ENCODE measurements at regions not wholly inside any gene's neighbourhood (a gene's known extent, or its start where the extent isn't known, plus 50 kb on each side); places are given as distances from the start of the nearest gene placed in this dataset.

DNA sequence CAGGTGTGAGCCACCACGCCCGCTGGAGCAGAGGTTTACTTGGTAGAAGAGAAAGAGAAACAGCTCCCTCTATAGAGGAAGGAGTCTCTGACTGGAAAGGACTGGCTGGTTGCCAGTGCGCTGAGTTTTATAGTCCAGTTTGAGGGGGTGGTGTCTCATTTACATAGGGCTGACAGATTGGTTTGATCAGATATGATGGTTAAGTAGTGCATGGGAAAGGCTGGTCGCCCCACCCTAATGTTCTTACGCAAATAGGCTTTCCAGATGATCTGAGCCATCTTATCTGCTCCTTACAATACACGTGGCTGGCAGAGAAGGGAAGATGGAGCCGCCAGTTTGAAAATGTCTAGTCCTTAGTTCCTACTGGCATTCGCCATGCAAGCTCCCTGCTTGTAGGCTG, 439.5 kb downstream of the NAF1 start (continued):
- TF ChIP-seq, protein P1, sequence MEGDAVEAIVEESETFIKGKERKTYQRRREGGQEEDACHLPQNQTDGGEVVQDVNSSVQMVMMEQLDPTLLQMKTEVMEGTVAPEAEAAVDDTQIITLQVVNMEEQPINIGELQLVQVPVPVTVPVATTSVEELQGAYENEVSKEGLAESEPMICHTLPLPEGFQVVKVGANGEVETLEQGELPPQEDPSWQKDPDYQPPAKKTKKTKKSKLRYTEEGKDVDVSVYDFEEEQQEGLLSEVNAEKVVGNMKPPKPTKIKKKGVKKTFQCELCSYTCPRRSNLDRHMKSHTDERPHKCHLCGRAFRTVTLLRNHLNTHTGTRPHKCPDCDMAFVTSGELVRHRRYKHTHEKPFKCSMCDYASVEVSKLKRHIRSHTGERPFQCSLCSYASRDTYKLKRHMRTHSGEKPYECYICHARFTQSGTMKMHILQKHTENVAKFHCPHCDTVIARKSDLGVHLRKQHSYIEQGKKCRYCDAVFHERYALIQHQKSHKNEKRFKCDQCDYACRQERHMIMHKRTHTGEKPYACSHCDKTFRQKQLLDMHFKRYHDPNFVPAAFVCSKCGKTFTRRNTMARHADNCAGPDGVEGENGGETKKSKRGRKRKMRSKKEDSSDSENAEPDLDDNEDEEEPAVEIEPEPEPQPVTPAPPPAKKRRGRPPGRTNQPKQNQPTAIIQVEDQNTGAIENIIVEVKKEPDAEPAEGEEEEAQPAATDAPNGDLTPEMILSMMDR (conservative IDR thresholded peaks at IDR 0.05; ENCODE audit: low read depth in 2 of 2), result peak in 1 of 2 experiments; percentile 41; a peak in 3 of 4 replicates
- TF ChIP-seq NANOG (IDR thresholded peaks at IDR 0.05; ENCODE audit: borderline replicate concordance), result no peak
- TF ChIP-seq STAT1 (IDR thresholded peaks at IDR 0.05; ENCODE audit: unreplicated experiment), result no peak
- no peak for TF ChIP-seq EZH2phosphoT487 (IDR thresholded peaks at IDR 0.05; ENCODE audit: unreplicated experiment)

DNA sequence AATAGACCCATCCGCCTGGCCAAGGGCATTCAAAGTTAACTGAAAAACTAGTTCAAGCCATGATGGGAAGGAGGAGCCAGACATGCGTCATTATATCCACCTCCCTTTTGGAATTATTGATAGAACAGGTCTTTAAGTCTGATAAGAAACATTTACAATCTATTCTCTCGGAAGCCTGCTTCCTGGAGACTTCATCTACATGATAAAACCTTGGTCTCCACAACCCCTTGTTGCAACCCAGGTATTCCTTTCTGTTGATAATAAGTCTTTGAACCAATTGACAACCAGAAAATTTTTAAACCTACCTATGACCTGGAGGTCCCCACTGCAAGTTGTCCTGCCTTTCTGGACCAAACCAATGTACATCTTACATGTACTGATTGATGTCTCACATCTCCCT, 451.3 kb downstream of the NAF1 start:
- Histone ChIP-seq H4K20me1 (replicated peaks; ENCODE audit: insufficient read depth) (no peaks in the 10 kb centered on the region), H3K36me3 (ENCODE audit: insufficient read depth) (no peaks in the 10 kb centered on the region), H3K4me1 (ENCODE audit: insufficient read depth) (no peaks in the 10 kb centered on the region), H3K9me2 (ENCODE audit: insufficient read depth) (no peaks in the 10 kb centered on the region), H2AFZ (no peak overlapping the region), H3K27me3 (ENCODE audit: insufficient read depth) (no peaks in the 10 kb centered on the region), H3K4me3 (no peak overlapping the region), H3K4me2 (peak overlapping the region; percentile 16; the same call in 1 of the 2 replicates), H3F3A (replicated peaks; ENCODE audit: low read depth) (no peaks in the 10 kb centered on the region), H3K27ac (ENCODE audit: low read depth) (no peak overlapping the region), H3K79me2 (replicated peaks; ENCODE audit: insufficient read depth) (no peaks in the 10 kb centered on the region)
- ATAC-seq, result no peak
- peak; percentile 6 for DNase-seq (ENCODE audit: low spot score)
- H3K4me1 Mint-ChIP-seq, result peaks cover 15% of the 10 kb centered on the region
- peaks cover 3% of the 10 kb centered on the region for H3K27me3 Mint-ChIP-seq (ENCODE audit: insufficient read depth, low read depth, poor library complexity)
- peaks cover 31% of the 10 kb centered on the region for H3K36me3 Mint-ChIP-seq (ENCODE audit: low read depth)
- H3K4me3 Mint-ChIP-seq, result no peak overlapping the region
- peaks cover 32% of the 10 kb centered on the region for H3K9me3 Mint-ChIP-seq
- H3K27ac Mint-ChIP-seq, result no peak overlapping the region
- TF ChIP-seq STAT1 (IDR thresholded peaks at IDR 0.05; ENCODE audit: unreplicated experiment), result no peak
- no peak for TF ChIP-seq ZNF114 (CRISPR knock-in tag; IDR thresholded peaks at IDR 0.05)
- TF ChIP-seq, protein P2, sequence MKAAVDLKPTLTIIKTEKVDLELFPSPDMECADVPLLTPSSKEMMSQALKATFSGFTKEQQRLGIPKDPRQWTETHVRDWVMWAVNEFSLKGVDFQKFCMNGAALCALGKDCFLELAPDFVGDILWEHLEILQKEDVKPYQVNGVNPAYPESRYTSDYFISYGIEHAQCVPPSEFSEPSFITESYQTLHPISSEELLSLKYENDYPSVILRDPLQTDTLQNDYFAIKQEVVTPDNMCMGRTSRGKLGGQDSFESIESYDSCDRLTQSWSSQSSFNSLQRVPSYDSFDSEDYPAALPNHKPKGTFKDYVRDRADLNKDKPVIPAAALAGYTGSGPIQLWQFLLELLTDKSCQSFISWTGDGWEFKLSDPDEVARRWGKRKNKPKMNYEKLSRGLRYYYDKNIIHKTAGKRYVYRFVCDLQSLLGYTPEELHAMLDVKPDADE (IDR thresholded peaks at IDR 0.05), result no peak
- no peak for TF ChIP-seq POLR2AphosphoS5 (IDR thresholded peaks at IDR 0.05; ENCODE audit: low read depth)
- TF ChIP-seq, protein P3, sequence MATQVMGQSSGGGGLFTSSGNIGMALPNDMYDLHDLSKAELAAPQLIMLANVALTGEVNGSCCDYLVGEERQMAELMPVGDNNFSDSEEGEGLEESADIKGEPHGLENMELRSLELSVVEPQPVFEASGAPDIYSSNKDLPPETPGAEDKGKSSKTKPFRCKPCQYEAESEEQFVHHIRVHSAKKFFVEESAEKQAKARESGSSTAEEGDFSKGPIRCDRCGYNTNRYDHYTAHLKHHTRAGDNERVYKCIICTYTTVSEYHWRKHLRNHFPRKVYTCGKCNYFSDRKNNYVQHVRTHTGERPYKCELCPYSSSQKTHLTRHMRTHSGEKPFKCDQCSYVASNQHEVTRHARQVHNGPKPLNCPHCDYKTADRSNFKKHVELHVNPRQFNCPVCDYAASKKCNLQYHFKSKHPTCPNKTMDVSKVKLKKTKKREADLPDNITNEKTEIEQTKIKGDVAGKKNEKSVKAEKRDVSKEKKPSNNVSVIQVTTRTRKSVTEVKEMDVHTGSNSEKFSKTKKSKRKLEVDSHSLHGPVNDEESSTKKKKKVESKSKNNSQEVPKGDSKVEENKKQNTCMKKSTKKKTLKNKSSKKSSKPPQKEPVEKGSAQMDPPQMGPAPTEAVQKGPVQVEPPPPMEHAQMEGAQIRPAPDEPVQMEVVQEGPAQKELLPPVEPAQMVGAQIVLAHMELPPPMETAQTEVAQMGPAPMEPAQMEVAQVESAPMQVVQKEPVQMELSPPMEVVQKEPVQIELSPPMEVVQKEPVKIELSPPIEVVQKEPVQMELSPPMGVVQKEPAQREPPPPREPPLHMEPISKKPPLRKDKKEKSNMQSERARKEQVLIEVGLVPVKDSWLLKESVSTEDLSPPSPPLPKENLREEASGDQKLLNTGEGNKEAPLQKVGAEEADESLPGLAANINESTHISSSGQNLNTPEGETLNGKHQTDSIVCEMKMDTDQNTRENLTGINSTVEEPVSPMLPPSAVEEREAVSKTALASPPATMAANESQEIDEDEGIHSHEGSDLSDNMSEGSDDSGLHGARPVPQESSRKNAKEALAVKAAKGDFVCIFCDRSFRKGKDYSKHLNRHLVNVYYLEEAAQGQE (IDR thresholded peaks at IDR 0.05; ENCODE audit: unreplicated experiment), result no peak
- no peak for TF ChIP-seq NANOG (IDR thresholded peaks at IDR 0.05; ENCODE audit: borderline replicate concordance)
- TF ChIP-seq, protein P4, sequence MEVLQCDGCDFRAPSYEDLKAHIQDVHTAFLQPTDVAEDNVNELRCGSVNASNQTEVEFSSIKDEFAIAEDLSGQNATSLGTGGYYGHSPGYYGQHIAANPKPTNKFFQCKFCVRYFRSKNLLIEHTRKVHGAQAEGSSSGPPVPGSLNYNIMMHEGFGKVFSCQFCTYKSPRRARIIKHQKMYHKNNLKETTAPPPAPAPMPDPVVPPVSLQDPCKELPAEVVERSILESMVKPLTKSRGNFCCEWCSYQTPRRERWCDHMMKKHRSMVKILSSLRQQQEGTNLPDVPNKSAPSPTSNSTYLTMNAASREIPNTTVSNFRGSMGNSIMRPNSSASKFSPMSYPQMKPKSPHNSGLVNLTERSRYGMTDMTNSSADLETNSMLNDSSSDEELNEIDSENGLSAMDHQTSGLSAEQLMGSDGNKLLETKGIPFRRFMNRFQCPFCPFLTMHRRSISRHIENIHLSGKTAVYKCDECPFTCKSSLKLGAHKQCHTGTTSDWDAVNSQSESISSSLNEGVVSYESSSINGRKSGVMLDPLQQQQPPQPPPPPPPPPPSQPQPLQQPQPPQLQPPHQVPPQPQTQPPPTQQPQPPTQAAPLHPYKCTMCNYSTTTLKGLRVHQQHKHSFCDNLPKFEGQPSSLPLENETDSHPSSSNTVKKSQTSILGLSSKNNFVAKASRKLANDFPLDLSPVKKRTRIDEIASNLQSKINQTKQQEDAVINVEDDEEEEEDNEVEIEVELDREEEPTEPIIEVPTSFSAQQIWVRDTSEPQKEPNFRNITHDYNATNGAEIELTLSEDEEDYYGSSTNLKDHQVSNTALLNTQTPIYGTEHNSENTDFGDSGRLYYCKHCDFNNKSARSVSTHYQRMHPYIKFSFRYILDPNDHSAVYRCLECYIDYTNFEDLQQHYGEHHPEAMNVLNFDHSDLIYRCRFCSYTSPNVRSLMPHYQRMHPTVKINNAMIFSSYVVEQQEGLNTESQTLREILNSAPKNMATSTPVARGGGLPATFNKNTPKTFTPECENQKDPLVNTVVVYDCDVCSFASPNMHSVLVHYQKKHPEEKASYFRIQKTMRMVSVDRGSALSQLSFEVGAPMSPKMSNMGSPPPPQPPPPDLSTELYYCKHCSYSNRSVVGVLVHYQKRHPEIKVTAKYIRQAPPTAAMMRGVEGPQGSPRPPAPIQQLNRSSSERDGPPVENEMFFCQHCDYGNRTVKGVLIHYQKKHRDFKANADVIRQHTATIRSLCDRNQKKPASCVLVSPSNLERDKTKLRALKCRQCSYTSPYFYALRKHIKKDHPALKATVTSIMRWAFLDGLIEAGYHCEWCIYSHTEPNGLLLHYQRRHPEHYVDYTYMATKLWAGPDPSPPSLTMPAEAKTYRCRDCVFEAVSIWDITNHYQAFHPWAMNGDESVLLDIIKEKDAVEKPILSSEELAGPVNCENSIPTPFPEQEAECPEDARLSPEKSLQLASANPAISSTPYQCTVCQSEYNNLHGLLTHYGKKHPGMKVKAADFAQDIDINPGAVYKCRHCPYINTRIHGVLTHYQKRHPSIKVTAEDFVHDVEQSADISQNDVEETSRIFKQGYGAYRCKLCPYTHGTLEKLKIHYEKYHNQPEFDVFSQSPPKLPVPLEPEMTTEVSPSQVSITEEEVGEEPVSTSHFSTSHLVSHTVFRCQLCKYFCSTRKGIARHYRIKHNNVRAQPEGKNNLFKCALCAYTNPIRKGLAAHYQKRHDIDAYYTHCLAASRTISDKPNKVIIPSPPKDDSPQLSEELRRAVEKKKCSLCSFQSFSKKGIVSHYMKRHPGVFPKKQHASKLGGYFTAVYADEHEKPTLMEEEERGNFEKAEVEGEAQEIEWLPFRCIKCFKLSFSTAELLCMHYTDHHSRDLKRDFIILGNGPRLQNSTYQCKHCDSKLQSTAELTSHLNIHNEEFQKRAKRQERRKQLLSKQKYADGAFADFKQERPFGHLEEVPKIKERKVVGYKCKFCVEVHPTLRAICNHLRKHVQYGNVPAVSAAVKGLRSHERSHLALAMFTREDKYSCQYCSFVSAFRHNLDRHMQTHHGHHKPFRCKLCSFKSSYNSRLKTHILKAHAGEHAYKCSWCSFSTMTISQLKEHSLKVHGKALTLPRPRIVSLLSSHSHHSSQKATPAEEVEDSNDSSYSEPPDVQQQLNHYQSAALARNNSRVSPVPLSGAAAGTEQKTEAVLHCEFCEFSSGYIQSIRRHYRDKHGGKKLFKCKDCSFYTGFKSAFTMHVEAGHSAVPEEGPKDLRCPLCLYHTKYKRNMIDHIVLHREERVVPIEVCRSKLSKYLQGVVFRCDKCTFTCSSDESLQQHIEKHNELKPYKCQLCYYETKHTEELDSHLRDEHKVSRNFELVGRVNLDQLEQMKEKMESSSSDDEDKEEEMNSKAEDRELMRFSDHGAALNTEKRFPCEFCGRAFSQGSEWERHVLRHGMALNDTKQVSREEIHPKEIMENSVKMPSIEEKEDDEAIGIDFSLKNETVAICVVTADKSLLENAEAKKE (CRISPR knock-in tag; IDR thresholded peaks at IDR 0.05), result 0 out of 2 replicates have a peak, but pooled peaks have one; percentile 21
- no peak for TF ChIP-seq JUNB (IDR thresholded peaks at IDR 0.05; ENCODE audit: unreplicated experiment)
- TF ChIP-seq, protein P1 (conservative IDR thresholded peaks at IDR 0.05; ENCODE audit: low read depth in 2 of 2), result no peak
